ENCODE measurements at regions not wholly inside any gene's neighbourhood (a gene's known extent, or its start where the extent isn't known, plus 50 kb on each side); places are given as distances from the start of the nearest gene placed in this dataset.

- DNase-seq: no peak
Observed at GRCh38 chr20:58162986-58163385, 65.5 kb downstream of the ANKRD60 start.

- DNase-seq: no peak
Observed at GRCh38 chr20:58161192-58161591, 67.3 kb downstream of the ANKRD60 start.

- DNase-seq: no peak
Observed at GRCh38 chr20:58160451-58161061, 67.9 kb downstream of the ANKRD60 start.

- DNase-seq: no peak
Observed at GRCh38 chr20:58155148-58155925, 73.1 kb downstream of the ANKRD60 start.

- no peak for DNase-seq
Observed at GRCh38 chr20:58154113-58154512, 74.3 kb downstream of the ANKRD60 start.

- no peak for DNase-seq
Observed at GRCh38 chr20:58153121-58153520, 75.3 kb downstream of the ANKRD60 start.

GRCh38 chr20:58150772-58151171 lies 77.7 kb downstream of the ANKRD60 start:
- DNase-seq: no peak

GRCh38 chr20:58149437-58150091 lies 78.9 kb downstream of the ANKRD60 start:
- no peak for DNase-seq

- no peak for DNase-seq
Observed at GRCh38 chr20:58148891-58149290, 79.6 kb downstream of the ANKRD60 start.

- DNase-seq: no peak
Observed at GRCh38 chr20:58147628-58148370, 80.7 kb downstream of the ANKRD60 start.

- DNase-seq: no peak
Observed at GRCh38 chr20:58146746-58147140, 81.7 kb downstream of the ANKRD60 start.

- DNase-seq: no peak
Observed at GRCh38 chr20:58146081-58146745, 82.2 kb downstream of the ANKRD60 start.

- DNase-seq: no peak
Observed at GRCh38 chr20:58145506-58146080, 82.9 kb downstream of the ANKRD60 start.

GRCh38 chr20:58144096-58144495 lies 84.4 kb downstream of the ANKRD60 start:
- no peak for DNase-seq

- no peak for DNase-seq
Observed at GRCh38 chr20:58143531-58143930, 84.9 kb downstream of the ANKRD60 start.

GRCh38 chr20:58142843-58143185 lies 85.6 kb downstream of the ANKRD60 start:
- DNase-seq: no peak

GRCh38 chr20:58141971-58142842 lies 86.2 kb downstream of the ANKRD60 start:
- no peak for DNase-seq

- DNase-seq: no peak
Observed at GRCh38 chr20:58141496-58141895, 87.0 kb downstream of the ANKRD60 start.

GRCh38 chr20:58140787-58141425 lies 87.5 kb downstream of the ANKRD60 start:
- DNase-seq: no peak

GRCh38 chr20:58139849-58140786 lies 88.3 kb downstream of the ANKRD60 start:
- DNase-seq: no peak
